Keratinocyte (primary cell): ENCODE measurements at regions not wholly inside any gene's neighbourhood (a gene's known extent, or its start where the extent isn't known, plus 50 kb on each side); places are given as distances from the start of the nearest gene placed in this dataset.

ENCODE experiments used
- EZH2 ChIP-seq: IDR thresholded peaks from one replicate; pipeline ENCODE4 v1.6.1; 2012; ENCODE audit warnings: inconsistent platforms, mild to moderate bottlenecking, low read length, moderate library complexity
- TF ChIP-seq, protein P1 (sequence below), 3 experiments: IDR thresholded peaks in 1 of 3; conservative IDR thresholded peaks in 1 of 3; optimal IDR thresholded peaks in 1 of 3; 2 replicates in 2 of 3; 3 replicates in 1 of 3; pipeline versions ENCODE3 to v1.5.1; 2011; ENCODE audit warnings: low read length in 3 of 3, mild to moderate bottlenecking in 3 of 3, moderate library complexity in 2 of 3, control low read depth in 1 of 3, inconsistent platforms in 1 of 3; ENCODE audit not compliant: insufficient read depth in 2 of 3; ENCODE audit errors: extremely low read depth in 1 of 3

DNA sequence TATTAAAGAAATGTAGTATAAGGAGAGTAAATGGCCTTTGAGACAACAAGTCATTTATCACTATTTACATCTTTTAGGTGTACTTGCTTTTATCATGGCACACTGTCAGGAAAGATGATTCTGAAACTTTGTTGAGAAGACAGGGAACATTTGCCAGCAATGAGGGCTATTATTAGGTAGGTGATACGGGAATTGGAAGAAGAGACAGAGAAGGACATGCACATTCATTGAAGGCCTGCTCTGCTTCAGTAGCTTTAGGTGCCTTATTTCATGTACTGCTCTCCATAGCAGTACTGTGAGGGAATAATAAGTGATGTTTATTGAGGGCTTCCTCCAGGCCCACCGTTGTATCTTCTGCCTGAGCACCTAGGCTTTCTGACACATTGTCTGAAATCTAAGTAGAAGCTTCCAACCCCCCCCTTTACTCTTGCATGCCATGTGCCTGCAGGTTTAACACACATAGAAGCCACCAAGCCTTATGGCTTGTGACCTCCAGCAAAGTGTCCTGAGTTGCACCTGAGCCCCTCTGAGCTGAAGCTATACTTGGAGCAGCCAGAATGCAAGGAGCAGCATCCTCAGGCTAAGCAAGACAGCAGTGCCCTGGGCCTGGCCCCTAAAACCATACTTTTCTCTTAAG is 275.2 kb upstream of the VLDLR start:
- TF ChIP-seq, protein P1, sequence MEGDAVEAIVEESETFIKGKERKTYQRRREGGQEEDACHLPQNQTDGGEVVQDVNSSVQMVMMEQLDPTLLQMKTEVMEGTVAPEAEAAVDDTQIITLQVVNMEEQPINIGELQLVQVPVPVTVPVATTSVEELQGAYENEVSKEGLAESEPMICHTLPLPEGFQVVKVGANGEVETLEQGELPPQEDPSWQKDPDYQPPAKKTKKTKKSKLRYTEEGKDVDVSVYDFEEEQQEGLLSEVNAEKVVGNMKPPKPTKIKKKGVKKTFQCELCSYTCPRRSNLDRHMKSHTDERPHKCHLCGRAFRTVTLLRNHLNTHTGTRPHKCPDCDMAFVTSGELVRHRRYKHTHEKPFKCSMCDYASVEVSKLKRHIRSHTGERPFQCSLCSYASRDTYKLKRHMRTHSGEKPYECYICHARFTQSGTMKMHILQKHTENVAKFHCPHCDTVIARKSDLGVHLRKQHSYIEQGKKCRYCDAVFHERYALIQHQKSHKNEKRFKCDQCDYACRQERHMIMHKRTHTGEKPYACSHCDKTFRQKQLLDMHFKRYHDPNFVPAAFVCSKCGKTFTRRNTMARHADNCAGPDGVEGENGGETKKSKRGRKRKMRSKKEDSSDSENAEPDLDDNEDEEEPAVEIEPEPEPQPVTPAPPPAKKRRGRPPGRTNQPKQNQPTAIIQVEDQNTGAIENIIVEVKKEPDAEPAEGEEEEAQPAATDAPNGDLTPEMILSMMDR (optimal IDR thresholded peaks at IDR 0.05 in 1 of 3, IDR thresholded peaks at IDR 0.05 in 1 of 3, conservative IDR thresholded peaks at IDR 0.05 in 1 of 3; ENCODE audit: extremely low read depth in 1 of 3, insufficient read depth in 2 of 3, low read length in 3 of 3) = no peak
- no peak for TF ChIP-seq EZH2
